ENCODE measurements at regions not wholly inside any gene's neighbourhood (a gene's known extent, or its start where the extent isn't known, plus 50 kb on each side); places are given as distances from the start of the nearest gene placed in this dataset.

GRCh38 chr4:123455360-123455759, 58.8 kb downstream of the SPRY1 start:
- TF ChIP-seq POLR2A (IDR thresholded peaks at IDR 0.05; ENCODE audit: low read length): no peak
- no peak for TF ChIP-seq GATA1 (IDR thresholded peaks at IDR 0.05; ENCODE audit: low read depth, low read length)

Data from erythroblast (primary cell).